Tibial nerve (tissue), 4 donors: ENCODE measurements at regions not wholly inside any gene's neighbourhood (a gene's known extent, or its start where the extent isn't known, plus 50 kb on each side); places are given as distances from the start of the nearest gene placed in this dataset.

ENCODE experiments used
- DNase-seq, 2 donors: peaks; one replicate each; pipeline ENCODE4 v3.0.0-alpha.2; 2019; ENCODE audit warnings: low spot score in 2 of 2
- H3K27ac ChIP-seq, 4 donors: fragments of 200-600 bp; sonication (generic) in 3 of 4; one replicate each; pipeline ENCODE4 v1.5.1; 2017 to 2019; ENCODE audit warnings: mild to moderate bottlenecking in 1 of 4
- H3K27me3 ChIP-seq, 2 donors: fragments of 200-600 bp; sonication (generic) in 1 of 2; one replicate each; pipeline versions ENCODE4 v1.5.1 to v1.6.0; 2017 to 2019
- H3K36me3 ChIP-seq, 3 donors: fragments of 200-600 bp; sonication (generic); one replicate each; pipeline ENCODE4 v1.5.1; 2018 to 2019
- H3K4me1 ChIP-seq, 4 donors: fragments of 200-600 bp; sonication (generic) in 3 of 4; one replicate each; pipeline ENCODE4 v1.5.1; 2017 to 2019
- H3K4me3 ChIP-seq, 4 donors: fragments of 200-600 bp; sonication (generic) in 3 of 4; one replicate each; pipeline ENCODE4 v1.5.1; 2017 to 2019; ENCODE audit warnings: mild to moderate bottlenecking in 1 of 4, moderate library complexity in 1 of 4
- H3K9me3 ChIP-seq, 4 donors: fragments of 200-600 bp; sonication (generic) in 3 of 4; one replicate each; pipeline ENCODE4 v1.5.1; 2017 to 2019
- CTCF ChIP-seq, 5 experiments: fragments of 200-600 bp in 3 of 5; fragments of 450-650 bp in 2 of 5; sonication (generic) in 3 of 5; IDR thresholded peaks; one replicate each; pipeline ENCODE4 v1.5.1; 2016 to 2019; ENCODE audit warnings: antibody characterized with exemption in 5 of 5, mild to moderate bottlenecking in 3 of 5, moderate library complexity in 2 of 5
- EP300 ChIP-seq, 2 donors: sonication (generic); formaldehyde crosslinking; IDR thresholded peaks; one replicate each; pipeline ENCODE4 v1.6.1; 2017; ENCODE audit warnings: antibody characterized with exemption in 2 of 2, mild to moderate bottlenecking in 1 of 2
- POLR2A ChIP-seq, 2 donors: fragments of 450-650 bp; IDR thresholded peaks; one replicate each; pipeline ENCODE4 v1.6.1; 2017; ENCODE audit warnings: antibody characterized with exemption in 2 of 2, mild to moderate bottlenecking in 2 of 2, moderate library complexity in 2 of 2
- WGBS, 2 donors: methylation state at CpG; one replicate each; pipeline ENCODE4 v1.1.5; 2018; 5-methylcytosine and 5-hydroxymethylcytosine counted together

GRCh38 chr6:21398741-21399325 is 194.7 kb upstream of the SOX4 start:
- no peak overlapping the region for H3K27ac ChIP-seq
- H3K27me3 ChIP-seq: no peaks in the 10 kb centered on the region
- peaks cover 0 to 5% (median 0%) of the 10 kb centered on the region in 4 donors for H3K4me1 ChIP-seq
- DNase-seq: no peak
- no peak overlapping the region for H3K4me3 ChIP-seq
- TF ChIP-seq EP300 (IDR thresholded peaks at IDR 0.05): no peak
- TF ChIP-seq POLR2A (IDR thresholded peaks at IDR 0.05): no peak
- TF ChIP-seq CTCF (IDR thresholded peaks at IDR 0.05): no peak
- 79 to 80% methylated on average over 10 of the region's 10 CpGs for WGBS, 2 donors
- no peaks in the 10 kb centered on the region for H3K36me3 ChIP-seq
- H3K9me3 ChIP-seq: no peaks in the 10 kb centered on the region

DNA sequence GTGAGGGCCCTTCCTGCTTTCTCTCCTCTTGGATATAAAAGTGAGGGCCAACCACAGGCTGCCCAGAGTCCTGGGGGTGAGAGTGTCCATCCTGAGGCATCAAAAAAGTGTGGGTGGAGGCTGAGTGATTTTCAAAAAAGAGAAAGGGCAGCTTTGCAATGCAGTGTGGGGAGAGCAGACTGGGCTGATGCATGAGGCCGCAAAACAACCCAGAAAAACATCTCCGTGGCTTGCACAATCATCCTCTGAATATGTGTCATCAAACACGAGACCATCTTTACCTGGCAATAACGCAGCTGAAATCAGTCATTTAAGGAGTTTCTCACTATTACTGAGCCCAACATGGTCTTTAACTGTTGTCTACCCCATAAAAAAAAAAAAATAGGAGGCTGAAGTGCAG is 191.2 kb upstream of the SOX4 start:
- WGBS, 2 donors: 67 to 78% methylated on average over 4 of the region's 4 CpGs
- Histone ChIP-seq H3K4me1 (peaks cover 0 to 5% (median 0%) of the 10 kb centered on the region in 4 donors), H3K4me3 (no peak overlapping the region), H3K9me3 (no peaks in the 10 kb centered on the region), H3K27me3 (no peaks in the 10 kb centered on the region), H3K27ac (peak overlapping the region in 2 of 4 donors; percentile 48 to 52), H3K36me3 (no peaks in the 10 kb centered on the region)
- peak in 1 of 2 donors; percentile 68 for TF ChIP-seq EP300 (IDR thresholded peaks at IDR 0.05)
- no peak for TF ChIP-seq POLR2A (IDR thresholded peaks at IDR 0.05)
- DNase-seq: peak in 1 of 2 donors; percentile 74

GRCh38 chr6:21404577-21404976 is 189.0 kb upstream of the SOX4 start:
- peaks cover 0 to 5% (median 0%) of the 10 kb centered on the region in 4 donors for H3K4me1 ChIP-seq
- no peaks in the 10 kb centered on the region for H3K9me3 ChIP-seq
- H3K27ac ChIP-seq: no peak overlapping the region
- H3K4me3 ChIP-seq: no peak overlapping the region
- DNase-seq: no peak
- 85 to 94% methylated on average over 2 of the region's 2 CpGs for WGBS, 2 donors
- TF ChIP-seq CTCF (IDR thresholded peaks at IDR 0.05) (no peak), EP300 (IDR thresholded peaks at IDR 0.05) (no peak), POLR2A (IDR thresholded peaks at IDR 0.05) (no peak)
- no peaks in the 10 kb centered on the region for H3K27me3 ChIP-seq
- no peaks in the 10 kb centered on the region for H3K36me3 ChIP-seq

- 89 to 91% methylated on average over 5 of the region's 5 CpGs for WGBS, 2 donors
- TF ChIP-seq POLR2A (IDR thresholded peaks at IDR 0.05): no peak
- TF ChIP-seq EP300 (IDR thresholded peaks at IDR 0.05): no peak
- TF ChIP-seq CTCF (IDR thresholded peaks at IDR 0.05): no peak
- Histone ChIP-seq H3K4me1 (peaks cover 0 to 5% (median 0%) of the 10 kb centered on the region in 4 donors), H3K27ac (no peak overlapping the region), H3K4me3 (no peak overlapping the region), H3K9me3 (peaks cover 0 to 5% (median 0%) of the 10 kb centered on the region in 4 donors), H3K27me3 (no peaks in the 10 kb centered on the region), H3K36me3 (no peaks in the 10 kb centered on the region)
- DNase-seq: no peak
Measured at GRCh38 chr6:21406316-21406715, 187.2 kb upstream of the SOX4 start.

- Histone ChIP-seq H3K4me3 (no peak overlapping the region), H3K27me3 (no peaks in the 10 kb centered on the region), H3K36me3 (no peaks in the 10 kb centered on the region), H3K4me1 (no peaks in the 10 kb centered on the region), H3K9me3 (peaks cover 0 to 5% (median 0%) of the 10 kb centered on the region in 4 donors), H3K27ac (no peak overlapping the region)
- WGBS, 2 donors: 95 to 96% methylated on average over 5 of the region's 5 CpGs
- TF ChIP-seq POLR2A (IDR thresholded peaks at IDR 0.05) (no peak), EP300 (IDR thresholded peaks at IDR 0.05) (no peak)
- DNase-seq: no peak
Measured at GRCh38 chr6:21409231-21409630, 184.3 kb upstream of the SOX4 start.

- no peak overlapping the region for H3K27ac ChIP-seq
- H3K4me1 ChIP-seq: no peaks in the 10 kb centered on the region
- 79 to 91% methylated on average over 1 of the region's 1 CpG for WGBS, 2 donors
- H3K27me3 ChIP-seq: no peaks in the 10 kb centered on the region
- no peak for DNase-seq
- peaks cover 0 to 5% (median 0%) of the 10 kb centered on the region in 4 donors for H3K9me3 ChIP-seq
- no peaks in the 10 kb centered on the region for H3K36me3 ChIP-seq
- TF ChIP-seq EP300 (IDR thresholded peaks at IDR 0.05) (no peak), CTCF (IDR thresholded peaks at IDR 0.05) (no peak), POLR2A (IDR thresholded peaks at IDR 0.05) (no peak)
- no peak overlapping the region for H3K4me3 ChIP-seq
Measured at GRCh38 chr6:21413428-21413827, 180.1 kb upstream of the SOX4 start.
